Lung (tissue), 11 donors: ENCODE measurements at regions not wholly inside any gene's neighbourhood (a gene's known extent, or its start where the extent isn't known, plus 50 kb on each side); places are given as distances from the start of the nearest gene placed in this dataset.
A peak's percentile ranks its signal among the peaks of the same experiment; 100 is the strongest.

ENCODE experiments used
- ATAC-seq: fragments of 200-7000 bp; cut with Tn5 transposase; one replicate; pipeline ENCODE4 v1.9.1; 2020; ENCODE audit warnings: moderate number of reproducible peaks; ENCODE audit not compliant: insufficient read depth, low FRiP score
- DNase-seq, 3 donors: peaks; one replicate each; pipeline ENCODE4 v3.0.0-alpha.2; 2013 to 2017
- H3K27ac ChIP-seq, 2 donors: one replicate each; pipeline ENCODE4 v1.5.1; 2013; ENCODE audit warnings: mild to moderate bottlenecking in 2 of 2, moderate library complexity in 2 of 2, control low read depth in 1 of 2, inconsistent platforms in 1 of 2, low read depth in 1 of 2, low read length in 1 of 2
- H3K27me3 ChIP-seq, 3 donors: one replicate each; pipeline ENCODE4 v1.5.1; 2013; ENCODE audit warnings: low read length in 2 of 3; ENCODE audit not compliant: control insufficient read depth in 3 of 3, insufficient read depth in 3 of 3
- H3K36me3 ChIP-seq, 4 donors: one replicate each; pipeline ENCODE4 v1.5.1; 2013; ENCODE audit warnings: low read length in 4 of 4, mild to moderate bottlenecking in 1 of 4, moderate library complexity in 1 of 4; ENCODE audit not compliant: control insufficient read depth in 4 of 4, insufficient read depth in 4 of 4
- H3K4me1 ChIP-seq, 5 donors: one replicate each; pipeline ENCODE4 v1.5.1; 2013; ENCODE audit warnings: low read length in 5 of 5, mild to moderate bottlenecking in 2 of 5, moderate library complexity in 1 of 5; ENCODE audit not compliant: control insufficient read depth in 5 of 5, insufficient read depth in 5 of 5
- H3K4me3 ChIP-seq: one replicate; pipeline ENCODE4 v1.5.1; 2013; ENCODE audit warnings: mild to moderate bottlenecking, control low read depth, moderate library complexity
- H3K9ac ChIP-seq, 2 donors: one replicate each; pipeline ENCODE4 v1.5.1; 2013; ENCODE audit warnings: low read length in 2 of 2, control low read depth in 1 of 2; ENCODE audit not compliant: insufficient read depth in 1 of 2
- H3K9me3 ChIP-seq, 4 donors: one replicate each; pipeline ENCODE4 v1.5.1; 2013; ENCODE audit warnings: low read length in 3 of 4, mild to moderate bottlenecking in 1 of 4, moderate library complexity in 1 of 4; ENCODE audit not compliant: control insufficient read depth in 4 of 4, insufficient read depth in 3 of 4
- WGBS, 2 donors: extraction: QIAGEN DNeasy Blood & Tissue Kit; methylation state at CpG; one replicate each; pipeline ENCODE4 v1.1.7; 2013; 5-methylcytosine and 5-hydroxymethylcytosine counted together
- TF ChIP-seq, protein P1 (sequence below): IDR thresholded peaks from 2 replicates; pipeline ENCODE4 v1.5.1; 2012; ENCODE audit warnings: mild to moderate bottlenecking; ENCODE audit errors: control extremely low read depth, extremely low read depth
- donor health status: control.
- donor health status: control.
- donor health status: Bipolar disorder and iron deficiency.
- donor health status: healthy.
- donor health status: DM: yes; HTN: yes; CAD: no.

DNA sequence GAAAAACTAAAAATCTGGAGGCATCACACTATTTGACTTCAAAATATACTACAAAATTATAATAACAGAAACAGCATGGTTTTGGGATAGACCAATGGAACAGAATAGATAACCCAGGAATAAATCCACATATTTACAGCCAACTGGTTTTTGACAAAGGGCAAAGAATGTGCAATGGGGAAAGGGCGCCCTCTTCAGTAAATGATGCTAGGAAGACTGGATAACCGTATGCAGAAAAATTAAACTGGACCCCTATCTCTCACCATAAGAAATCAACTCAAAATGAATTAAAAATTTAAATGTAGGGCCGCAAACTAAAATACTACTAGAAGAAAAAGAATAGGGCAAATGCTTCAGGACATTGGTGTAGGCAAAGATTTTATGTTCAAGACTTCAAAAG is 440.5 kb upstream of the SGCG start:
- Histone ChIP-seq H3K4me3 (no peak overlapping the region), H3K36me3 (no peaks in the 10 kb centered on the region), H3K27me3 (peaks cover 0 to 2% (median 0%) of the 10 kb centered on the region in 3 donors), H3K9me3 (no peaks in the 10 kb centered on the region), H3K9ac (no peak overlapping the region), H3K27ac (no peak overlapping the region), H3K4me1 (peaks cover 0 to 8% (median 0%) of the 10 kb centered on the region in 5 donors)
- WGBS, 2 donors = 54 to 63% methylated on average over 3 of the region's 3 CpGs
- DNase-seq (no peak), ATAC-seq (no peak)
- TF ChIP-seq, protein P1, sequence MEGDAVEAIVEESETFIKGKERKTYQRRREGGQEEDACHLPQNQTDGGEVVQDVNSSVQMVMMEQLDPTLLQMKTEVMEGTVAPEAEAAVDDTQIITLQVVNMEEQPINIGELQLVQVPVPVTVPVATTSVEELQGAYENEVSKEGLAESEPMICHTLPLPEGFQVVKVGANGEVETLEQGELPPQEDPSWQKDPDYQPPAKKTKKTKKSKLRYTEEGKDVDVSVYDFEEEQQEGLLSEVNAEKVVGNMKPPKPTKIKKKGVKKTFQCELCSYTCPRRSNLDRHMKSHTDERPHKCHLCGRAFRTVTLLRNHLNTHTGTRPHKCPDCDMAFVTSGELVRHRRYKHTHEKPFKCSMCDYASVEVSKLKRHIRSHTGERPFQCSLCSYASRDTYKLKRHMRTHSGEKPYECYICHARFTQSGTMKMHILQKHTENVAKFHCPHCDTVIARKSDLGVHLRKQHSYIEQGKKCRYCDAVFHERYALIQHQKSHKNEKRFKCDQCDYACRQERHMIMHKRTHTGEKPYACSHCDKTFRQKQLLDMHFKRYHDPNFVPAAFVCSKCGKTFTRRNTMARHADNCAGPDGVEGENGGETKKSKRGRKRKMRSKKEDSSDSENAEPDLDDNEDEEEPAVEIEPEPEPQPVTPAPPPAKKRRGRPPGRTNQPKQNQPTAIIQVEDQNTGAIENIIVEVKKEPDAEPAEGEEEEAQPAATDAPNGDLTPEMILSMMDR = no peak

DNA sequence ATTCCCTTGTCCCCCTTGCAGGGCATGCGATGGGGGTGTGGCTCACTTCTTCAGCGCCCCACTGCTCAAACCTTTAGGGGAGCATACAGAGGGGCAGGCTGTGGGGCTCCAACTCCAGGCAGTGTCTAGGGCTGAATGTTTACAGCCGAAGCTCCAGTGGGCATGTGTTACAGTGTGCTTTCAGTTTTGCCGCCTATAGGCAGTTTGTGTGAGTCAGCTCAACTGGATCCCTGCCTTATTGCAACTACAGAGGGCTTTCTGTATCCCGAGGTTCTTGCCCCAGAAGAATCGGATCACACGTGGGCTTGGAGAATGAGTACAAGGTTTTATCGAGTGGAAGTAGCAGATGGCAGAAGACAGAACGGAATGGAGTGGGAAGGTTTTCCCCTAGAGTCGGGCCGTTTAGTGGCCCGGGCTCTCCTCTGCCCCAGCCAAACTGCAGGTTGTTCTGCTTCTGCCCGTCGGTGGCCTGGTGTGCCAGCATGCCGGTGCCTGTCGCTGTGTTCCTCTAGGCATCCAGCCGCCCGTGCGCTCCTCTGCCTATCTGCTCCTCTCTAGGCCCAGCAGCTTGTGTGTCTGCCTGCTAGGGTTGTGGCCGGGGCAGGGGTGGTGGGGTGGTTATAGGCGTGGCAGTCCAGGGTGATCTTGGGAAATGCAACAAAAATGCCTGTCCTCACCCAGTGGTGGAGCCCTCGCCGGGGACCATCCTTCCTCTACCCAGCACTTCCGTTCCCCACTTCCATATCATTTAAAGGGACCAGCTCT is 435.9 kb upstream of the SGCG start:
- Histone ChIP-seq H3K9me3 (no peaks in the 10 kb centered on the region), H3K9ac (no peak overlapping the region), H3K27ac (no peak overlapping the region), H3K27me3 (no peaks in the 10 kb centered on the region), H3K4me3 (no peak overlapping the region), H3K4me1 (no peaks in the 10 kb centered on the region), H3K36me3 (no peaks in the 10 kb centered on the region)
- ATAC-seq (no peak), DNase-seq (no peak)
- 87 to 90% methylated on average over 24 of the region's 24 CpGs for WGBS, 2 donors
- TF ChIP-seq, protein P1 = no peak

DNA sequence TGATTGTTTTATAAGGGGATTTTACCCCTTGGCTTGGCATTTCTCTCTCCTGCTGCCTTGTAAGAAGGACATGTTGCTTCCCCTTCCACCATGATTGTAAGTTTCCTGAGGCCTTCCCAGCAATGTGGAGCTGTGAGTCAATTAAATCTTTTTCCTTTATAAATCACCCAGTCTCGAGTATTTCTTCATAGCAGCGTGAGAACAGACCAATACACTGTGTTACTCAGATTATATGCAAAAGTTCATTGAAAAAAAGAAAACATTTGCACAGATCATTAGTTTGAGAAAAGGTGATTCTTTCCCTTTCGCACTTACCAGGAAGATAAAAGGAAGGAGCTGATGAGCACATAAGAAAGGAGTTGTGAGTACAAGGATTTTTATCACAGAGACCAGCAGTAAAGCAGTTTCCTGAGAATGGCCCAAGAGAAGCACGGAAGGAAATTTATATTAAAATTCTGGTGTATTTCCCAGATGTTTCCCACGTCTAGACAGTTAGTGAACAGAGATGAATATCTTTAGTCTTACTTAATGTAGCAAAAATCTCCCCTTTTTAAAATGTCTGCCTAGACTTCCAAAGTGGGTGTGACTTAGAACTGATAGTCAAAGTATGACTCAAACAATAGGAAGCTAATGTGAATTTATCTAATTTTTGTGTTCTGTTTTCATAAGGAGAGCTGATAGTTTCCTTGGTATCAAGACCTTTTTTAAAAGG is 431.8 kb upstream of the SGCG start:
- TF ChIP-seq, protein P1 = no peak
- DNase-seq (peak in 1 of 3 donors; percentile 26), ATAC-seq (no peak)
- 50 to 66% methylated on average over 5 of the region's 5 CpGs for WGBS, 2 donors
- Histone ChIP-seq H3K4me3 (no peak overlapping the region), H3K9ac (no peak overlapping the region), H3K36me3 (no peaks in the 10 kb centered on the region), H3K9me3 (peaks cover 0 to 2% (median 0%) of the 10 kb centered on the region in 4 donors), H3K27ac (no peak overlapping the region), H3K4me1 (no peaks in the 10 kb centered on the region), H3K27me3 (no peaks in the 10 kb centered on the region)
